ENCODE measurements at regions not wholly inside any gene's neighbourhood (a gene's known extent, or its start where the extent isn't known, plus 50 kb on each side); places are given as distances from the start of the nearest gene placed in this dataset.

GRCh38 chr14:105582639-105583038 lies 56.3 kb downstream of the TMEM121 start:
- TF ChIP-seq EZH2 (IDR thresholded peaks at IDR 0.05; ENCODE audit: low read length, missing control alignments) = no peak
- TF ChIP-seq, protein P1, sequence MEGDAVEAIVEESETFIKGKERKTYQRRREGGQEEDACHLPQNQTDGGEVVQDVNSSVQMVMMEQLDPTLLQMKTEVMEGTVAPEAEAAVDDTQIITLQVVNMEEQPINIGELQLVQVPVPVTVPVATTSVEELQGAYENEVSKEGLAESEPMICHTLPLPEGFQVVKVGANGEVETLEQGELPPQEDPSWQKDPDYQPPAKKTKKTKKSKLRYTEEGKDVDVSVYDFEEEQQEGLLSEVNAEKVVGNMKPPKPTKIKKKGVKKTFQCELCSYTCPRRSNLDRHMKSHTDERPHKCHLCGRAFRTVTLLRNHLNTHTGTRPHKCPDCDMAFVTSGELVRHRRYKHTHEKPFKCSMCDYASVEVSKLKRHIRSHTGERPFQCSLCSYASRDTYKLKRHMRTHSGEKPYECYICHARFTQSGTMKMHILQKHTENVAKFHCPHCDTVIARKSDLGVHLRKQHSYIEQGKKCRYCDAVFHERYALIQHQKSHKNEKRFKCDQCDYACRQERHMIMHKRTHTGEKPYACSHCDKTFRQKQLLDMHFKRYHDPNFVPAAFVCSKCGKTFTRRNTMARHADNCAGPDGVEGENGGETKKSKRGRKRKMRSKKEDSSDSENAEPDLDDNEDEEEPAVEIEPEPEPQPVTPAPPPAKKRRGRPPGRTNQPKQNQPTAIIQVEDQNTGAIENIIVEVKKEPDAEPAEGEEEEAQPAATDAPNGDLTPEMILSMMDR (conservative IDR thresholded peaks at IDR 0.05 in 1 of 2, IDR thresholded peaks at IDR 0.05 in 1 of 2; ENCODE audit: low read depth in 1 of 2, low read length in 2 of 2) = no peak
